A172 (cell line): ENCODE measurements at regions not wholly inside any gene's neighbourhood (a gene's known extent, or its start where the extent isn't known, plus 50 kb on each side); places are given as distances from the start of the nearest gene placed in this dataset.
A peak's percentile ranks its signal among the peaks of the same experiment; 100 is the strongest.
"Not testable (repeated sequence)": the region's sequence is repeated elsewhere in the genome, so short reads cannot be mapped to it uniquely, and the experiment has no call there.

Source experiments
- DNase-seq: peaks from one replicate; pipeline ENCODE4 v3.0.0-alpha.2; 2015; ENCODE audit warnings: low spot score

- DNase-seq = peak; percentile 62
These were observed 227.3 kb downstream of the KTN1 start for GRCh38 chr14:55807053-55807880.

GRCh38 chr14:55807881-55808379 lies 227.9 kb downstream of the KTN1 start:
- no peak for DNase-seq

DNA sequence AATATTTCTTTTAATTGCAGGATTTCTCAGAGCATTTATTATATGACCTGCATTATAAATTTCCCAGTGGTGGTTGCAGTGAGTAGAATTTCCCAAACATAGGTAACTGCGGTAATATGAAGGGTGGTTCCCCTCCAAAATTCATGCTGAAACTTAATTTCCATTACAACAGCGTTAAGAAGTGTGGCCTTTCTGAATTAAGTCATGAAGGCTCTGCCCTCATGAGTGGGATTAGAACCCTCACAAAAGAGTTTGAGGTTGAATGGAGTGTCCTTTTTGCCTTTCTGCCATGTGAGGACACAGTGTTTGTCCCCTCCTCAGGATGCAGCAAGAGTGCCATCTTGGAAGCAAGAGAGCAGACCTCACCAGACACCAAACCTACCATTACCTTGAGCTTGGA lies 233.6 kb downstream of the KTN1 start:
- DNase-seq = no peak

GRCh38 chr14:55814064-55814463 lies 234.1 kb downstream of the KTN1 start:
- no peak for DNase-seq

DNA sequence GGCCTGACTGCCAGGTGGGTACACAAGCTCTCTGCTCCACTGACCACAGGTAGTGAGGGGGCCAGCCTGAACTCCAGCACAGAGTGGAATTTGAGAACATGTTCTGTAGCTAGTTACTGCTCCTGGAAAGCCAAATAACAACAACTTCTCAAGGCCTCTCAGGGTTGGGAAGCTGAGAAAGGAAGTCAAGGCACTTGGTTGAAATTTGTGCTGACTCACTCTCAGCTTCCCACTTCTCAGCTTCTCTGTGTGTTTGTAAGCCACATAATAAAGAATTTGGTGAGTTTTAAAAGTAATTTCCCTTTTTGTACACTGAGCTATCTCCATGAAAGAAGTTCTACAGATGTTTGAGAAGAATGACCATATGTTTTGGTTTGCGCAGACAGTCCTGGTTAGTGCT lies 234.9 kb downstream of the KTN1 start:
- DNase-seq = no peak

- DNase-seq = no peak
These were observed 236.2 kb downstream of the KTN1 start for GRCh38 chr14:55816225-55816624.

DNA sequence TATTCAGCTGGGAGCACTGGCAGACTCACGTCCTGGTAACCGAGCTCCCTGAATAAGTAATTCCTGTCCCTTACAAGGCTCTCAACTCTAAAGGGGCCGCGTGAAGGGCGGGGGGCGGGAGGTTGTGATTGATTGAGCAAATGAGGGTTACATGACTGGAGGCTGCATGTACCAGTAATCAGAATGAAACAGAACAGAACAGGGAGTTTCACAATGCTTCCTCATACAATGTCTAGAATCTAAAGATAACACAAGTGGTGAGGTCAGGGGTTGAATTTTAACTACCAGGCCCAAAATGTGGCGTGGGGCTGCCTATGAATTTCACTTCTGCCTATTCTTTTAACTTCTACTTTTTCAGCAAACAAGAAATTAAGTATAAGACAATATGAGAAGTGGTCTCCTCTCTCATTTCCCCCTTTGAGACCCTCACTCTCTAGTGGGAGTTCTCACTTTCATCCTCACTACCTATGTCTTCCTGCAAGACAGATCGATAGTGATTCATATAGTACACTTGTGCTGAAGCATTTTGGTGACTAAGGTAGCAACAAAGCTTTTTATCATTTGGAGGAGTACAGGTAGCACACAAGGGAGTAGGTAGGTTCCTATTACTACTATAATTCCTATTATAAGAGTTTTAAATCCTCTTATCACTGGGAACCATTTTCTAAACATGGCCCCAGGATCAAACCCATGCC lies 239.8 kb downstream of the KTN1 start:
- no peak for DNase-seq

DNA sequence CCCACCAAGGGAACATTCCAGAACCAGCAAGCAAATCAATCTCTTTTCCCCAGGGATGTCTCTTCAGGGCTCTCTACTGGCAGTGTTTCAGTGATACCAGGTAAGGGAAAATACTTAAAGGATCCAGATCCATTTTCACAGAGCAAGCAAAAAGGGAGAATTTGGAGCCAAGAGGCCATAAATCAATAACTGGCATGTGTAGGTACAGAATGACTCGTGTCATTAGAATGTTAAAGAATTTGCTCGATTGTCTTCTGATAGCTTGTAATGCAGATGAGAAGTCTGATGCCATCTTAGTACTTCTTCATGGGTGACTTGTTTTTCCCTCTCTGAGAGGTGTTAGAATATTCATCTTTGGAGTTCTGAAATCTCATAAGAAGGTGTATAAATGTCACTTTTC lies 242.9 kb downstream of the KTN1 start:
- DNase-seq = no peak

DNA sequence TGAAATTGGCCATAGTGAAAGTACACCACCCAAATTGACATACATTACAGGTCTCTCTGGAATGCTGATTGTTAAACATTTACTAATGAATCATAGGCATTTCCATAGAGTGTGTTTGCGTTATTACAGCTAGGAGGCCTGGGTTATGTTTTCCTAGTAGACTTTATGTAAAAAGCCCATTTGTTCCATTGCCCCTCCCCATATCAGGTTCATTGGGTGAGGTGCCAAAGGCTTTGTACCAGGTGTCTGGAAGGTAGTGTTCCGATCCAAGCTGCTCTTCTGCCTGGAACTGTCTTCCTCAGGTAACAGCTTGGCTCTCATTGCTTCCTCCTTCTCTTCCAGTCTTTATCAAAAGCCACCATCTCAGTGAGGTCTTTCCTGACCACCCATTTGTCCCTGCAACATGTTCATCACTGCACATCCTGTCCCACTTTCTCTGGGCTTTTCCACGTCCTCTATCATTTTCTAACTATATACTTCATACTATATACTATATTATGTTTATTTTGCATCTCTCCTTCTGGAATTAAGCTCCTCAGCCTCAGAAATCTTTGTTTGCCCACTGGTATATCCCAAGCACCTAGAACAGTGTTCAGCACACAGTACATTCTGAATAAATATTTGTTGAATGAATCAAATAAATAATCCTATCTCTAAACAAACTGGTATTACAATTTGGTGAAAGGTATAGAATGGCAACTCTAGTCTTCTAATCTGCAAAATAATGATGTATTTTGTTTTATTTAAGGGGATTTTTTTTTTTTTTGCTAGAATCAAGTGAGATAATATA lies 252.3 kb downstream of the KTN1 start:
- DNase-seq = no peak

- DNase-seq = no peak
These were observed 253.0 kb downstream of the KTN1 start for GRCh38 chr14:55832974-55833373.

DNA sequence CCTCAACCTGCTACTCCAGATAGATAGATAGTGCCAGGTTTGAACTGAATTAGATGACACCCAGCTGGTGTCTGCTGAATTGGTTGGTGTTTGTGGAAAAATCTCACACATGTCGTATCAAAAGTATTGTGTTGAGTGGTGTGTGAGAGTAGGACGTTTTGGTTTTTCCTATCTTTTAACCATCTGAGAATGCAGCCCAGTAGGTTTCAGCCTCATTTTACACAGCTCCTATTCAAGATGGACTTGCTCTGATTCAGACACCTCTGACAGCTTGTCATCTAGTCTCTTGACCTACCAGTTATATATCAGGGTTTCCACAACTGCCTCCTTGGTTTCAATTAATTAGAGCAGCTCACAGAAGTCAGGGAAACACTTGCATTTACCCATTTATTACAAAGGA lies 254.4 kb downstream of the KTN1 start:
- no peak for DNase-seq

- no peak for DNase-seq
These were observed 256.0 kb downstream of the KTN1 start for GRCh38 chr14:55835985-55836384.

- DNase-seq = no peak
These were observed 257.5 kb downstream of the KTN1 start for GRCh38 chr14:55837467-55837866.

GRCh38 chr14:55838529-55839052 lies 258.6 kb downstream of the KTN1 start:
- DNase-seq = no peak

DNA sequence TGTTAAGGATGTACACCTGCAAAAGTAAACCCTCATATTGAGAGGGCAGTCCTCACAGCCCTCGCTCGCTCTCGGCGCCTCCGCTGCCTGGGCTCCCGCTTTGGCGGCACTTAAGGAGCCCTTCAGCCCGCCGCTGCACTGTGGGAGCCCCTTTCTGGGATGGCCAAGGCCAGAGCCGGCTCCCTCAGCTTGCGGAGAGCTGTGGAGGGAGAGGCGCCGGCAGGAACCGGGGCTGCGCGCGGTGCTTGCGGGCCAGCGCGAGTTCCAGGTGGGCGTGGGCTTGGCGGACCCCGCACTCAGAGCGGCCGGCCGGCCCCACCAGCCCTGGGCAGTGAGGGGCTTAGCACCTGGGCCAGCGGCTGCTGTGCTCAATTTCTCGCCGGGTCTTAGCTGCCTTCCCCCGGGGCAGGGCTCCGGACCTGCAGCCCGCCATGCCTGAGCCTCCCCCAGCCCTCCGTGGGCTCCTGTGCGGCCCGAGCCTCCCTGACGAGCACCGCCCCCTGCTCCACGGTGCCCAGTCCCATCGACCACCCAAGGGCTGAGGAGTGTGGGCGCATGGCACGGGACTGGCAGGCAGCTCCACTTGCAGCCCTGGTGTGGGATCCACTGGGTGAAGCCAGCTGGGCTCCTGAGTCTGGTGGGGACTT lies 259.4 kb downstream of the KTN1 start:
- not testable (repeated sequence) for DNase-seq

DNA sequence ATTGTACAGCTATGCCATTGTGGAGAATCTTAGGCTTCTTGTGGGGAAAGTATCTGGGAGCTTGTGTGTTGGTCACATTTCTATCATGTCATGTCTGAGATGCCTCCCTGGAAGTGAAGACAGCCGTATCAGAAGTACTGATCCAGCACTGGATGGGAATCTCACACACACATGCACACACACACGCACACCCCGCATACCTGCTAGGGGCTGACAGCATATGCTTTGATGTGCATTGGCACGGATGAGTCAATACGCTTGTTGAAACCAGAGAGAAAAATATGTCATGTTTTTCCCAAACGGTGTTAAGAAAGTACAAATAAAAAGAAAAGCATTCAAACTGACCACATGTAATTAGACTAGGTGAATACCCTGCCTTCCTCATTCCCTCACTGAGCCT lies 260.8 kb downstream of the KTN1 start:
- no peak for DNase-seq

GRCh38 chr14:55841625-55842024 lies 261.6 kb downstream of the KTN1 start:
- no peak for DNase-seq

GRCh38 chr14:55843718-55844403 lies 263.9 kb downstream of the KTN1 start:
- no peak for DNase-seq

GRCh38 chr14:55845963-55846825 lies 266.2 kb downstream of the KTN1 start:
- no peak for DNase-seq

- DNase-seq = no peak
These were observed 266.9 kb downstream of the KTN1 start for GRCh38 chr14:55846826-55847446.
